Activated CD8-positive, alpha-beta memory T cell treated with anti-CD3 and anti-CD28 coated beads, Interleukin-2, amount 10 ng/mL, durations not matched to agents 7 days and 5 days (primary cell): ENCODE measurements at regions not wholly inside any gene's neighbourhood (a gene's known extent, or its start where the extent isn't known, plus 50 kb on each side); places are given as distances from the start of the nearest gene placed in this dataset.

ENCODE experiments used
- ATAC-seq: fragments of 150-1000 bp; cut with Tn5 transposase; one replicate; pipeline ENCODE4 v1.10.0; 2021; ENCODE audit warnings: moderate library complexity
- CTCF ChIA-PET: fragments of 350-600 bp; sonication (Branson Sonifier 250); formaldehyde crosslinking; loops from one replicate; lab custom pipeline; 2021; ENCODE audit warnings: antibody characterized with exemption; lab: Charles Lee
- DNase-seq: peaks from one replicate; pipeline ENCODE4 v3.0.0-alpha.2; 2020
- H3K27ac Mint-ChIP-seq: one replicate; pipeline ENCODE4 v1.8.0; 2021; ENCODE audit warnings: mild to moderate bottlenecking, mixed read lengths
- H3K27me3 Mint-ChIP-seq: one replicate; pipeline ENCODE4 v1.8.0; 2021; ENCODE audit warnings: mixed read lengths
- H3K36me3 Mint-ChIP-seq: one replicate; pipeline ENCODE4 v1.8.0; 2021; ENCODE audit warnings: mild to moderate bottlenecking, mixed read lengths
- H3K4me1 Mint-ChIP-seq: one replicate; pipeline ENCODE4 v1.8.0; 2021; ENCODE audit warnings: mixed read lengths
- H3K4me3 Mint-ChIP-seq: one replicate; pipeline ENCODE4 v1.8.0; 2021; ENCODE audit warnings: mild to moderate bottlenecking, moderate library complexity, mixed read lengths
- H3K9me3 Mint-ChIP-seq: one replicate; pipeline ENCODE4 v1.8.0; 2022; ENCODE audit warnings: low read depth, mixed read lengths

DNA sequence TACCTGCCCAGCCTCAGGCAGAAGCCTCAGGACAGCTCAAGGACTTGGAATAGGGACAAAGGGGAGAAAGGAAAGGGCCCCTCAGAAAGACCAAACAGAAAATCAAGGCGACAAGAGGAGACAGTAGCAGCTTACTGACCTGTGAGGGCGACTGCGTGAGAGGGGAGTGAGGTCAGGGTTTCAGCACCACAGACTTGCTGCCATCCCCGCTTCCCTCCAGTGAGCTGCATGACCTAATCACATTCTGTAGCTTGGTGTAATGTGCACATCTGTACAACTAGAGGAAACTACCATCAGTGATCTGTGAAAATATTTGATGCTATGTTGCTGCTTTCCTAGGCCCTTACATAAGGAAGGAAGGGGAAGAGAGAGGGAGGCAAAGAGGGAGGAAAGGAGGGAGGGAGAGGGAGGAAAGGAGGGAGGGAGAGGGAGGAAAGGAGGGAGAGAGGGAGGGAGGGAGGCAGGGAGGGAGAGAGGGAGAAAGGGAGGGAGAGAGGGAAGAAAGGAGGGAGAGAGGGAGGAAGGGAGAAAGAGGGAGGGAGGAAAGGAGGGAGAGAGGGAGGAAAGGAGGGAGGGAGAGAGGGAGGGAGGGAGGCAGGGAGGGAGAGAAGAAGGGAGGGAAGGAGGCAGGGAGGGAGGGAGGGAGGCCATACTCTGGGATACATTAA is 404.9 kb upstream of the CDH5 start:
- no peaks in the 10 kb centered on the region for H3K9me3 Mint-ChIP-seq
- CTCF ChIA-PET, result no interaction called here
- no peaks in the 10 kb centered on the region for H3K27me3 Mint-ChIP-seq
- no peak overlapping the region for H3K4me3 Mint-ChIP-seq
- no peak for DNase-seq
- H3K4me1 Mint-ChIP-seq, result no peaks in the 10 kb centered on the region
- no peak overlapping the region for H3K27ac Mint-ChIP-seq
- ATAC-seq, result no peak
- H3K36me3 Mint-ChIP-seq, result no peaks in the 10 kb centered on the region

DNA sequence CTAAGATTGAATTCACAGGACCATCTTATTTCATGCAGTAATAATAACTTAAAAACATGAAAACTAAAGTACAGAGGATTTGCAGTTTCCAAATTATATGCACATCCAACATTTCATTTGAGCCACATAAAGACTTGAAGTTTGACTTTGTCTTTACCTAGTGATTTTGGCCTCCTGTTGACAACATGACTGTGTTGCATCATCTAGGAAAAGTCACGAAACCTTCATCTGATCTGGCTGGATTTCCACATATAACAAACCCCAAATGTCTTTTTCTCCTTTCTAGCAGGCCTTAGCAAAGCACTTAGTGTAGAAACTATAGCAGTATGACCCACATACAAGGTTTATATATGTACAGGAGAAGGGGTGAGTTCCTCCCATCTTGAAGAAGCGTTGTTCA is 406.5 kb upstream of the CDH5 start:
- CTCF ChIA-PET, result no interaction called here
- Mint-ChIP-seq H3K27me3 (no peaks in the 10 kb centered on the region), H3K27ac (no peak overlapping the region), H3K4me3 (no peak overlapping the region), H3K36me3 (no peaks in the 10 kb centered on the region), H3K4me1 (no peaks in the 10 kb centered on the region), H3K9me3 (no peaks in the 10 kb centered on the region)
- ATAC-seq, result no peak
- DNase-seq, result no peak

DNA sequence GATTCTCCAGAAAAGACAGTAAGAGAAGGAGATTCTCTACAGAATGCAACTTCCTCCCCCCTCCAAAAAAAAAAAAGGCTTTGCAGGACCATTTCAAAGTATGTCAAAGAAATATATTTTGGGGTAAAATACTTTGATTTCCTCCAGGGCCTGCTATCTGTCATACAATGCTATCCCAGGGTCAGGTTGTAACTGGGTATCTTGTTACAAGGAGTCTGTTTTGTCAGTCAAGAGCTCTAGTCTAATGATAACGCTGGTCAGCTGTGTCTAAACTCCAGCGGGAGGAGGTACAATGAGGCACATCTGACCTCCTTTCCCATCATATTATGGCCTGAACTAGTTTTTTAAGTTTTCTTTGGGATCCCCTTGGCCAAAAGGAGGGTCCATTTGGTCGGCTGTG is 408.4 kb upstream of the CDH5 start:
- H3K4me3 Mint-ChIP-seq, result no peak overlapping the region

DNA sequence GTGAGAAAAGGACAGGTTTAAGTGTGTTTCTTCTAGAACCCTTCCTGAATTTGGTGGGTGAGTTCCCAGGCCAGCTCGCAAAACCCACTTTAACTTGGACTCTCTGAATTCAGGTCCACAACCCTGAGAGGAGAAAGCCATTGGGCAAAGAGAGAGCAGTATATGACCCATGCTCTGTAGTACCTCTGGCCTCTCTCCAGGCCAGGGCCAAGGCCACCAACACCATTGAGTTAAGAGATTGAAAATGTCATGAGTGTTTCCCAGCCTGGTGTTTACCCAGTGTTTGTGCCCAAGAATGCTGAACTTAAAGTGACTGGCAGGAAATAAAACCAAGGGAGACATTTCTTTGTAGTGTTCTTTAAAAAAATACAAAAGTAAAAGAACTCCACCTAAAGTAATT is 410.4 kb upstream of the CDH5 start:
- ATAC-seq, result no peak

More for the DNA sequence above, 408.4 kb upstream of the CDH5 start:
- H3K27me3 Mint-ChIP-seq, result no peaks in the 10 kb centered on the region
- no peaks in the 10 kb centered on the region for H3K36me3 Mint-ChIP-seq
- ATAC-seq, result no peak
- CTCF ChIA-PET, result no interaction called here
- no peak for DNase-seq
- H3K9me3 Mint-ChIP-seq, result no peaks in the 10 kb centered on the region
- no peak overlapping the region for H3K27ac Mint-ChIP-seq
- no peaks in the 10 kb centered on the region for H3K4me1 Mint-ChIP-seq

DNA sequence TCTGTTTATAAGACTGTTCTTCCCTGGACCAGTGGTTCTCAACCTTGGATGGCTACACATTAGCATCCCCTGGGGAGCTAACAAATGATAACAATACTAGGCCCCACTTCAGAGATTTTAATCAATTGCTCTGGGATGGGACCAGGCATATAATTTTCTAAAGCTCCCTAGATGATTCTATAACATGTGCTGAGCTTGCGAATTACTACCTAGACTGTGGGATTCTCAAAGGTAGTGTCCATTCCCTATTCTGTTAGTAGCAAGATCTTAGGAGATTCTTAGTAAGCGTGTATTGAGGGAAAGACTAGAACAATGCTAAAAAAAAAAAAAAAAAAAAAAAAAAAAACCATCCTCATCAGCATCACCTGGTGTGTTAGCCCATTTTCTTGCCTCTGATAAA is 412.0 kb upstream of the CDH5 start:
- Mint-ChIP-seq H3K36me3 (no peaks in the 10 kb centered on the region), H3K27ac (no peak overlapping the region), H3K4me1 (no peaks in the 10 kb centered on the region), H3K9me3 (no peaks in the 10 kb centered on the region), H3K27me3 (no peaks in the 10 kb centered on the region), H3K4me3 (no peak overlapping the region)
- DNase-seq (no peak), ATAC-seq (no peak)
- CTCF ChIA-PET, result no interaction called here

More for the DNA sequence above, 410.4 kb upstream of the CDH5 start:
- no peak overlapping the region for H3K27ac Mint-ChIP-seq
- no peaks in the 10 kb centered on the region for H3K9me3 Mint-ChIP-seq
- no peaks in the 10 kb centered on the region for H3K4me1 Mint-ChIP-seq
- DNase-seq, result no peak
- no peaks in the 10 kb centered on the region for H3K27me3 Mint-ChIP-seq
- no peaks in the 10 kb centered on the region for H3K36me3 Mint-ChIP-seq
- no peak overlapping the region for H3K4me3 Mint-ChIP-seq
- CTCF ChIA-PET, result no interaction called here

DNA sequence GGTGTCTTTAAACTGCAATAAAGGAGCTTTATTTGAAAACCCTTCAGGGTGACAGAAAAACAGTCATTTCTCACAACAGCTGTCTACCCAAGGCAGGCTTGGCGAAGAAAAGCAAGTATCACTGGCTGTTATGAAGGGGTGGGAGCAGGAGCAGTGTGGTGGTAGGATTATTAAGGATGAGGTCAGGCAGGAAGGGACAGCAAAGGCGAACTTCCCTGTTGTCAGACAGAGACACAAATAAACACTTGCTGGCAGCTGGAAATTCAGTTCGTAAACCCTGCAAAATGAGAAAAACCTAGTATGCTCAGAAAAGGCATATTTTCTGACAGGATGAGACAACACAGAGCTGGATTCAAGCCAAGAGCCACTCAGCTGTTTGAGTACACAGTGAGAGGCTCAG is 416.3 kb upstream of the CDH5 start:
- no peaks in the 10 kb centered on the region for H3K4me1 Mint-ChIP-seq
- no peak for DNase-seq

DNA sequence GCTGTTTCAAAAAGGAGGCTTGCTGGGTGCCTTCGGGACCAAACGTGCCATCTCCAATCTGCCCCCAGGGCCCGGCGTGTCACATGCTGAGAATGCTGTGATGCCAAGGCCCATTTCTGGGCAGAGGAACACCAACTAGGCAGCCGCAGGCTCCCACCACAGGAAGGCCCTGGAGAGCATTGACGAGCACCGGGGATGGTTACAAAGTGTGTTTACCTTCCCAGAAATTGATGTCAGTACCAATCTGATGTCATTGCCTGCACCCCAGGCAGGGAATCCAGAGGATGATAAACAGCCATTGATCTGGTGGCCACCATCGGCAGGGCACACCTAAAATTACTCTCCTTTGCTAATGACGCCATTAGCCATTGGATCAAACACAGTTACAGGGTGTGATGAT is 418.1 kb upstream of the CDH5 start:
- Mint-ChIP-seq H3K4me1 (no peaks in the 10 kb centered on the region), H3K36me3 (no peaks in the 10 kb centered on the region), H3K4me3 (no peak overlapping the region), H3K27me3 (no peaks in the 10 kb centered on the region), H3K27ac (no peak overlapping the region), H3K9me3 (no peaks in the 10 kb centered on the region)
- CTCF ChIA-PET, result no interaction called here
- ATAC-seq, result no peak
- DNase-seq, result no peak

More for the DNA sequence above, 416.3 kb upstream of the CDH5 start:
- H3K36me3 Mint-ChIP-seq, result no peaks in the 10 kb centered on the region
- no peak for ATAC-seq
- H3K27me3 Mint-ChIP-seq, result no peaks in the 10 kb centered on the region
- CTCF ChIA-PET, result interaction anchor here (1.4 kb wide), 1 partner anchor 17 kb away, joined by 4 read pairs; no protein-coding TSS in a partner anchor
- H3K9me3 Mint-ChIP-seq, result no peaks in the 10 kb centered on the region
- H3K27ac Mint-ChIP-seq, result no peak overlapping the region
- no peak overlapping the region for H3K4me3 Mint-ChIP-seq

DNA sequence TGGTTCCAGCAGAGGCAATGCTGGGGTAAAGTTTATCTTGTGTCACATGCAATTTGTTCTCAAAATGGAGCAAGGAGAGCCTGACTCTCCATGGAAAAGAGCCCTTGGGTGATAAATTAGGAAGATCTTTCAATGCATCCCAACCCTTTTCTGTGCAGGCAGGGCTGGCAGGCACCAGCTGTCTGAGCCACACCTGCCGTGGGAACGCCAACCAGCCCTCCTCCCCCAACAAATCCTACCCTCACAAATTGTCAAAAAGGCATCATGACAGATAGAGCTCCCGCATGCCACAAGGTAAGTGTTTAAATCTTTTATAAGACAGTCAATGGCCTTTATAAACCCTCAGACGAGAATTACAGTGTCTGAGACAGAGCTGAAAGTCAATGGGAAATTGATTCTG is 418.5 kb upstream of the CDH5 start:
- Mint-ChIP-seq H3K36me3 (no peaks in the 10 kb centered on the region), H3K27me3 (no peaks in the 10 kb centered on the region), H3K27ac (no peak overlapping the region), H3K4me3 (no peak overlapping the region), H3K9me3 (no peaks in the 10 kb centered on the region), H3K4me1 (no peaks in the 10 kb centered on the region)
- CTCF ChIA-PET, result no interaction called here
- DNase-seq (no peak), ATAC-seq (no peak)

DNA sequence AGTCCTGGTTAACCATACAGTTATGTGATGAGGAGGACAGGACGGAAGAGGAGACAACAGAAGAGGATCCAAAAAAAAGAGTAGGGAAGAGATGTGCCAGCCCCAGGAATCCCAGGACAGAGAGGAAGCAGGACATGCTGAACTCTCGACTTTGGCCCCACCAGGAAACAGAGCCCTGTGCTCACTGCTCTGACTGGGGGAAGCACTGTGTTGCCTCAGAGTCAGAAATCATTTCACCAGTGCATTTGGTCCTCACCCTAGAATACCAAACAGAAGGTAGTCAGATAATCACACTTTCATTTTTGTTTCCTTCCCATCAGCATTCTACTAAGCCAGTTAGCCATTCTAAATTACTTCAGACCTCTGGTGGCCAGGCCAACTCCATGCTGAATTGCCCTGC is 421.0 kb upstream of the CDH5 start:
- no peaks in the 10 kb centered on the region for H3K27me3 Mint-ChIP-seq
- H3K4me3 Mint-ChIP-seq, result no peak overlapping the region
- ATAC-seq (no peak), DNase-seq (no peak)
- no peaks in the 10 kb centered on the region for H3K4me1 Mint-ChIP-seq
- H3K36me3 Mint-ChIP-seq, result no peaks in the 10 kb centered on the region
- CTCF ChIA-PET, result no interaction called here
- no peak overlapping the region for H3K27ac Mint-ChIP-seq
- no peaks in the 10 kb centered on the region for H3K9me3 Mint-ChIP-seq

DNA sequence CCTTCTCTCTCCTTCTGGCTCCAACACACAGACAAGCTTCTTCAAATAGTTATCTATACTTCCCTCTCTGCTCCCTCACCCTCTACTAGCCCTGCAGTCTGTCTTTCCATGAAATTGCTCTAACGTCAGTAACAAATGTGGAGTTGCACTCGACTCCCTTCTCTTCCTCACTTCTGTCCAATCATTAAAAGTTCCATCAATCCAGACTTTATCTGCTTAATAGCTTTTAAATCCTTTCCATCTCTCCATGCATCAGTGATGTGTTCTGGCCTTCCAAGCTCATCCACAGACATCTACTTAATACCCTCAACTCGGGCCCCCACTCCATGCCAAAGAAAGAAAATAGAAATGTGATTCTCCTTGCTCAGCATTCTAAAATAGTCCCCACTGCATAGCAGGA is 422.1 kb upstream of the CDH5 start:
- no peaks in the 10 kb centered on the region for H3K4me1 Mint-ChIP-seq
- DNase-seq (no peak), ATAC-seq (no peak)
- no peaks in the 10 kb centered on the region for H3K27me3 Mint-ChIP-seq
- no peaks in the 10 kb centered on the region for H3K36me3 Mint-ChIP-seq
- H3K4me3 Mint-ChIP-seq, result no peak overlapping the region
- no peak overlapping the region for H3K27ac Mint-ChIP-seq
- CTCF ChIA-PET, result no interaction called here
- no peaks in the 10 kb centered on the region for H3K9me3 Mint-ChIP-seq

- no peak for ATAC-seq
Observed at GRCh38 chr16:65940711-65941110, 425.8 kb upstream of the CDH5 start.

DNA sequence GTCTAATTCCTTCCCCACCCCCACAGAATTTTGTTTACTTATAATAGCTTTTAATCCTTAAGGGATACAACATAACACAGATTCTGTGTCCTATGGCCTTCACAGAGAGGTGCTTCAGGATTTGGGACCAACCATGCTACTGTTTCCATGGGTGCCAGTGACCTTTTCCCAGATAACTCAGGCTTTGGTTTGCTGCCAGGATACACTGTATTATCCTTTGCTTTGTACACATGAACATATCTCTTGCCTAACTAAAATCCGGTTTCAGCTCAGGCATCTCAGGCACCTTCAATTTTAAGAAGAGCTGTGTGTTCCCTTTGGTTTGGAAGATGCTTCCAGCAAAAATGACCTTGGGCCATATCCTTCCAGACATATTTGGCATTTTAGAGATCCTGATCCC is 428.4 kb upstream of the CDH5 start:
- Mint-ChIP-seq H3K4me1 (no peaks in the 10 kb centered on the region), H3K4me3 (no peak overlapping the region), H3K27me3 (no peaks in the 10 kb centered on the region), H3K27ac (no peak overlapping the region), H3K9me3 (no peaks in the 10 kb centered on the region), H3K36me3 (no peaks in the 10 kb centered on the region)
- DNase-seq (no peak), ATAC-seq (no peak)
- CTCF ChIA-PET, result no interaction called here

More at GRCh38 chr16:65940711-65941110, 425.8 kb upstream of the CDH5 start:
- CTCF ChIA-PET, result no interaction called here
- no peaks in the 10 kb centered on the region for H3K9me3 Mint-ChIP-seq
- no peaks in the 10 kb centered on the region for H3K36me3 Mint-ChIP-seq
- no peak overlapping the region for H3K27ac Mint-ChIP-seq
- H3K4me3 Mint-ChIP-seq, result no peak overlapping the region
- DNase-seq, result no peak
- no peaks in the 10 kb centered on the region for H3K4me1 Mint-ChIP-seq
- no peaks in the 10 kb centered on the region for H3K27me3 Mint-ChIP-seq

- no peak for DNase-seq
- no peak for ATAC-seq
- H3K9me3 Mint-ChIP-seq, result no peaks in the 10 kb centered on the region
- CTCF ChIA-PET, result no interaction called here
- no peaks in the 10 kb centered on the region for H3K27me3 Mint-ChIP-seq
- no peak overlapping the region for H3K27ac Mint-ChIP-seq
- H3K36me3 Mint-ChIP-seq, result no peaks in the 10 kb centered on the region
- no peaks in the 10 kb centered on the region for H3K4me1 Mint-ChIP-seq
- H3K4me3 Mint-ChIP-seq, result no peak overlapping the region
Observed at GRCh38 chr16:65937455-65937854, 429.0 kb upstream of the CDH5 start.

- H3K4me1 Mint-ChIP-seq, result no peaks in the 10 kb centered on the region
- no peak for DNase-seq
- no peaks in the 10 kb centered on the region for H3K36me3 Mint-ChIP-seq
- no peak overlapping the region for H3K4me3 Mint-ChIP-seq
- H3K9me3 Mint-ChIP-seq, result peaks cover 3% of the 10 kb centered on the region
- ATAC-seq, result no peak
- no peaks in the 10 kb centered on the region for H3K27me3 Mint-ChIP-seq
- no peak overlapping the region for H3K27ac Mint-ChIP-seq
- CTCF ChIA-PET, result no interaction called here
Observed at GRCh38 chr16:65936096-65936495, 430.4 kb upstream of the CDH5 start.

DNA sequence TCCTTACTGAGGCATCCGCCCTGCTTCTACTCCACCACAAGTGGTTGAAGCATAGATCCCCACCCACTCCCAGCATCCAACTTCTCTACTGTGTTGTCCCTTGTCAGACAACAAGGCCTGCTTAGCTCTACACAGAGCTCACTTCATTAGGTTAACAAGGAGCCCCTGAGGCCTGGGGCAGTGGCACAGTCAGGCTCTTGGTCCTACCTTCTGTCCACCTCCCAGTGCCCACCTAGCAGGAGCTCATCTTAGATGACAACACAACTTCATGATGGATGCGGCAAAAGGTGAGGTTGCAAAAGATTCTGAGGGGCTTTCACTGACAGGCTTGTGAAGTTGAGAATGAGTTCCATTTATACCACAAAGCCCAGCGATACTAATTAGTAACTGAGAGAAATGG is 432.0 kb upstream of the CDH5 start:
- CTCF ChIA-PET, result no interaction called here
- no peaks in the 10 kb centered on the region for H3K27me3 Mint-ChIP-seq
- H3K27ac Mint-ChIP-seq, result no peak overlapping the region

More for the DNA sequence above, 432.0 kb upstream of the CDH5 start:
- Mint-ChIP-seq H3K9me3 (peaks cover 3% of the 10 kb centered on the region), H3K4me1 (no peaks in the 10 kb centered on the region), H3K4me3 (no peak overlapping the region), H3K36me3 (no peaks in the 10 kb centered on the region)
- DNase-seq (no peak), ATAC-seq (no peak)
